HG02840 (cell line): ENCODE measurements at regions not wholly inside any gene's neighbourhood (a gene's known extent, or its start where the extent isn't known, plus 50 kb on each side); places are given as distances from the start of the nearest gene placed in this dataset.

ENCODE experiments used
- ATAC-seq: cut with Tn5 transposase; IDR thresholded peaks from one replicate; pipeline ENCODE4 v1.9.1; 2021; ENCODE audit warnings: mild to moderate bottlenecking, moderate library complexity, moderate number of reproducible peaks; ENCODE audit not compliant: unreplicated experiment, low FRiP score

- ATAC-seq = no peak
Observed at GRCh38 chr2:205902900-205903237, 183.1 kb downstream of the INO80D start.

GRCh38 chr2:205902041-205902899 lies 183.7 kb downstream of the INO80D start:
- ATAC-seq = no peak

- no peak for ATAC-seq
Observed at GRCh38 chr2:205901491-205901890, 184.5 kb downstream of the INO80D start.

GRCh38 chr2:205898744-205899143 lies 187.2 kb downstream of the INO80D start:
- ATAC-seq = no peak

GRCh38 chr2:205895981-205896655 lies 189.9 kb downstream of the INO80D start:
- no peak for ATAC-seq

- ATAC-seq = no peak
Observed at GRCh38 chr2:205892665-205893259, 193.2 kb downstream of the INO80D start.

- ATAC-seq = no peak
Observed at GRCh38 chr2:205892251-205892655, 193.7 kb downstream of the INO80D start.

- ATAC-seq = no peak
Observed at GRCh38 chr2:205889114-205889513, 196.9 kb downstream of the INO80D start.

- no peak for ATAC-seq
Observed at GRCh38 chr2:205887637-205888036, 198.3 kb downstream of the INO80D start.

GRCh38 chr2:205885492-205886099 lies 200.4 kb downstream of the INO80D start:
- no peak for ATAC-seq

- ATAC-seq = no peak
Observed at GRCh38 chr2:205883965-205884364, 201.7 kb downstream of the NRP2 start.

GRCh38 chr2:205882806-205883425 lies 200.6 kb downstream of the NRP2 start:
- ATAC-seq = no peak

- ATAC-seq = no peak
Observed at GRCh38 chr2:205880048-205880447, 197.7 kb downstream of the NRP2 start.

GRCh38 chr2:205878999-205879762 lies 196.9 kb downstream of the NRP2 start:
- no peak for ATAC-seq

- ATAC-seq = no peak
Observed at GRCh38 chr2:205877496-205877895, 195.2 kb downstream of the NRP2 start.

GRCh38 chr2:205876127-205876526 lies 193.8 kb downstream of the NRP2 start:
- no peak for ATAC-seq

- ATAC-seq = no peak
Observed at GRCh38 chr2:205872716-205873115, 190.4 kb downstream of the NRP2 start.

GRCh38 chr2:205869439-205869838 lies 187.1 kb downstream of the NRP2 start:
- ATAC-seq = no peak

- no peak for ATAC-seq
Observed at GRCh38 chr2:205868773-205869333, 186.6 kb downstream of the NRP2 start.

GRCh38 chr2:205868053-205868452 lies 185.8 kb downstream of the NRP2 start:
- no peak for ATAC-seq
